ENCODE measurements at regions not wholly inside any gene's neighbourhood (a gene's known extent, or its start where the extent isn't known, plus 50 kb on each side); places are given as distances from the start of the nearest gene placed in this dataset.

GRCh38 chr7:130899071-130899560 lies 165.1 kb upstream of the KLF14 start:
- H3K9me3 Mint-ChIP-seq (ENCODE audit: low read depth) = peaks cover 6% of the 10 kb centered on the region
- peaks cover 24% of the 10 kb centered on the region for H3K4me1 Mint-ChIP-seq (ENCODE audit: low read depth)
- peaks cover 5% of the 10 kb centered on the region for H3K36me3 Mint-ChIP-seq (ENCODE audit: insufficient read depth)
- H3K27me3 Mint-ChIP-seq = peaks cover 3% of the 10 kb centered on the region
- no peak for DNase-seq (ENCODE audit: low spot score, unreplicated experiment)
- TF ChIP-seq CTCF (IDR thresholded peaks at IDR 0.05; ENCODE audit: unreplicated experiment) = no peak
- no peak overlapping the region for H3K4me3 Mint-ChIP-seq (ENCODE audit: low read depth)
- peak overlapping the region; percentile 50 for H3K27ac Mint-ChIP-seq

- H3K4me3 Mint-ChIP-seq (ENCODE audit: low read depth) = peak overlapping the region; percentile 31
- peaks cover 5% of the 10 kb centered on the region for H3K36me3 Mint-ChIP-seq (ENCODE audit: insufficient read depth)
- peak overlapping the region; percentile 38 for H3K27ac Mint-ChIP-seq
- H3K27me3 Mint-ChIP-seq = peaks cover 3% of the 10 kb centered on the region
- TF ChIP-seq CTCF (IDR thresholded peaks at IDR 0.05; ENCODE audit: unreplicated experiment) = no peak
- H3K9me3 Mint-ChIP-seq (ENCODE audit: low read depth) = peaks cover 6% of the 10 kb centered on the region
- no peak for DNase-seq (ENCODE audit: low spot score, unreplicated experiment)
- H3K4me1 Mint-ChIP-seq (ENCODE audit: low read depth) = peaks cover 22% of the 10 kb centered on the region
Measured at GRCh38 chr7:130899638-130900401, 165.8 kb upstream of the KLF14 start.

GRCh38 chr7:130900471-130901076 lies 166.6 kb upstream of the KLF14 start:
- no peak overlapping the region for H3K27ac Mint-ChIP-seq
- DNase-seq (ENCODE audit: low spot score, unreplicated experiment) = no peak
- no peak for TF ChIP-seq CTCF (IDR thresholded peaks at IDR 0.05; ENCODE audit: unreplicated experiment)
- peaks cover 6% of the 10 kb centered on the region for H3K9me3 Mint-ChIP-seq (ENCODE audit: low read depth)
- H3K4me1 Mint-ChIP-seq (ENCODE audit: low read depth) = peaks cover 22% of the 10 kb centered on the region
- H3K27me3 Mint-ChIP-seq = no peaks in the 10 kb centered on the region
- H3K36me3 Mint-ChIP-seq (ENCODE audit: insufficient read depth) = peaks cover 5% of the 10 kb centered on the region
- no peak overlapping the region for H3K4me3 Mint-ChIP-seq (ENCODE audit: low read depth)

- no peak for TF ChIP-seq CTCF (IDR thresholded peaks at IDR 0.05; ENCODE audit: unreplicated experiment)
- H3K36me3 Mint-ChIP-seq (ENCODE audit: insufficient read depth) = peaks cover 5% of the 10 kb centered on the region
- no peak overlapping the region for H3K27ac Mint-ChIP-seq
- no peaks in the 10 kb centered on the region for H3K27me3 Mint-ChIP-seq
- H3K9me3 Mint-ChIP-seq (ENCODE audit: low read depth) = peaks cover 6% of the 10 kb centered on the region
- DNase-seq (ENCODE audit: low spot score, unreplicated experiment) = no peak
- H3K4me3 Mint-ChIP-seq (ENCODE audit: low read depth) = peak overlapping the region; percentile 7
- peaks cover 22% of the 10 kb centered on the region for H3K4me1 Mint-ChIP-seq (ENCODE audit: low read depth)
Measured at GRCh38 chr7:130901209-130901783, 167.3 kb upstream of the KLF14 start.

- Mint-ChIP-seq H3K4me1 (ENCODE audit: low read depth) (peaks cover 19% of the 10 kb centered on the region), H3K36me3 (ENCODE audit: insufficient read depth) (peaks cover 2% of the 10 kb centered on the region), H3K9me3 (ENCODE audit: low read depth) (peaks cover 3% of the 10 kb centered on the region), H3K27me3 (no peaks in the 10 kb centered on the region), H3K27ac (no peak overlapping the region), H3K4me3 (ENCODE audit: low read depth) (no peak overlapping the region)
- DNase-seq (ENCODE audit: low spot score, unreplicated experiment) = no peak
- no peak for TF ChIP-seq CTCF (IDR thresholded peaks at IDR 0.05; ENCODE audit: unreplicated experiment)
Measured at GRCh38 chr7:130902755-130903357, 168.8 kb upstream of the KLF14 start.
